Thyroid gland (tissue), 4 donors: ENCODE measurements at regions not wholly inside any gene's neighbourhood (a gene's known extent, or its start where the extent isn't known, plus 50 kb on each side); places are given as distances from the start of the nearest gene placed in this dataset.

Source experiments
- DNase-seq, 2 donors: peaks; one replicate each; pipeline ENCODE4 v3.0.0-alpha.2; 2019
- H3K27ac ChIP-seq, 3 donors: fragments of 200-600 bp; sonication (generic); 1 replicate in 2 of 3; 2 replicates in 1 of 3; pipeline ENCODE4 v1.5.1; 2016 to 2019; ENCODE audit warnings: mild to moderate bottlenecking in 1 of 3, moderate library complexity in 1 of 3
- H3K27me3 ChIP-seq: fragments of 200-600 bp; sonication (generic); one replicate; pipeline ENCODE4 v1.5.1; 2019
- H3K36me3 ChIP-seq, 2 donors: fragments of 200-600 bp; sonication (generic); one replicate each; pipeline ENCODE4 v1.5.1; 2016 to 2019
- H3K4me1 ChIP-seq, 2 donors: fragments of 200-600 bp; sonication (generic); one replicate each; pipeline ENCODE4 v1.5.1; 2017 to 2019
- H3K4me3 ChIP-seq, 3 donors: fragments of 200-600 bp; sonication (generic); replicated peaks in 1 of 3; 1 replicate in 2 of 3; 2 replicates in 1 of 3; pipeline ENCODE4 v1.5.1; 2016; ENCODE audit warnings: mild to moderate bottlenecking in 1 of 3
- H3K9me3 ChIP-seq: fragments of 200-600 bp; sonication (generic); one replicate; pipeline ENCODE4 v1.5.1; 2017
- CTCF ChIP-seq, 6 experiments: fragments of 200-600 bp in 3 of 6; fragments of 450-650 bp in 3 of 6; sonication (generic) in 3 of 6; IDR thresholded peaks; one replicate each; pipeline ENCODE4 v1.5.1; 2016 to 2019; ENCODE audit warnings: antibody characterized with exemption in 6 of 6, mild to moderate bottlenecking in 2 of 6, inconsistent platforms in 1 of 6, moderate library complexity in 1 of 6
- POLR2A ChIP-seq, 2 donors: fragments of 450-650 bp; IDR thresholded peaks; one replicate each; pipeline ENCODE4 v1.6.1; 2017; ENCODE audit warnings: antibody characterized with exemption in 2 of 2, mild to moderate bottlenecking in 2 of 2, moderate library complexity in 1 of 2
- WGBS, 2 donors: methylation state at CpG; one replicate each; pipeline ENCODE4 v1.1.5; 2017; 5-methylcytosine and 5-hydroxymethylcytosine counted together
- intact Hi-C: fragments of 100-400 bp; cut with DNase I; formaldehyde crosslinking; loops from one replicate; pipeline ENCODE4 v1.15.1; 2023

- Histone ChIP-seq H3K36me3 (no peaks in the 10 kb centered on the region), H3K9me3 (peaks cover 5% of the 10 kb centered on the region), H3K27me3 (no peaks in the 10 kb centered on the region), H3K4me3 (no peak overlapping the region), H3K27ac (peak overlapping the region in 1 of 3 donors; percentile 36), H3K4me1 (no peaks in the 10 kb centered on the region)
- intact Hi-C loops, result no loop called here
- TF ChIP-seq CTCF (IDR thresholded peaks at IDR 0.05) (no peak), POLR2A (IDR thresholded peaks at IDR 0.05) (peak in 1 of 2 donors; percentile 11)
- WGBS, 2 donors, result 19 to 21% methylated on average over 5 of the region's 5 CpGs
- DNase-seq, result peak; percentile 85
Measured at GRCh38 chr6:96450082-96450769, 71.4 kb upstream of the UFL1 start.

GRCh38 chr6:96450770-96451130 lies 70.9 kb upstream of the UFL1 start:
- peak overlapping the region in 1 of 3 donors; percentile 36 for H3K27ac ChIP-seq
- TF ChIP-seq CTCF (IDR thresholded peaks at IDR 0.05) (no peak), POLR2A (IDR thresholded peaks at IDR 0.05) (no peak)
- H3K9me3 ChIP-seq, result peaks cover 5% of the 10 kb centered on the region
- H3K27me3 ChIP-seq, result no peaks in the 10 kb centered on the region
- intact Hi-C loops, result no loop called here
- no peaks in the 10 kb centered on the region for H3K36me3 ChIP-seq
- H3K4me3 ChIP-seq, result no peak overlapping the region
- DNase-seq, result no peak
- H3K4me1 ChIP-seq, result no peaks in the 10 kb centered on the region

DNA sequence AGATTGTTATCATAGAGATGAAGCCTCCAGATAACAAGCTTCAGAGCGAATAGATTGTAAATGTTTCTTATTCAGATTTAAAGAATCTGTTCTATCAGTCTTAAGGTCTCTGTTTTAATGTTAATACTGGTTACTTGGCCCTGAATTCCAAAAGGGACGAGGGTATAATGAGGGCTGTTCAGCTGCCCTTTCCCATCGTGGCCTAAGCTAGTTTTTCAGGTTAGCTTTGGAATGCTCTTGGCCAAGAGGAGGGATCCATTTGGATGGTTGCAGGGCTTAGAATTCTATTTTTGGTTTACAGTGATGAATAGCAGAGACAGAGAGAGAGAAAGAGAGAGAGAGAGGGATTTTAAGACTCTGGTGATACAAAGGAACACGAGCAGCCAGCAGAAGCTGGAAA lies 62.8 kb upstream of the UFL1 start:
- Histone ChIP-seq H3K4me1 (no peaks in the 10 kb centered on the region), H3K9me3 (no peaks in the 10 kb centered on the region), H3K36me3 (no peaks in the 10 kb centered on the region), H3K27me3 (no peaks in the 10 kb centered on the region), H3K4me3 (no peak overlapping the region), H3K27ac (no peak overlapping the region)
- intact Hi-C loops, result no loop called here
- DNase-seq, result no peak
- 53 to 66% methylated on average over 4 of the region's 4 CpGs for WGBS, 2 donors
- TF ChIP-seq POLR2A (IDR thresholded peaks at IDR 0.05) (no peak), CTCF (IDR thresholded peaks at IDR 0.05) (no peak)

GRCh38 chr6:96460052-96460700 lies 61.4 kb upstream of the UFL1 start:
- TF ChIP-seq POLR2A (IDR thresholded peaks at IDR 0.05) (no peak), CTCF (IDR thresholded peaks at IDR 0.05) (no peak)
- H3K9me3 ChIP-seq, result no peaks in the 10 kb centered on the region
- no peaks in the 10 kb centered on the region for H3K27me3 ChIP-seq
- 85 to 89% methylated on average over 6 of the region's 6 CpGs for WGBS, 2 donors
- H3K4me3 ChIP-seq, result no peak overlapping the region
- no peak for DNase-seq
- intact Hi-C loops, result no loop called here
- H3K36me3 ChIP-seq, result no peaks in the 10 kb centered on the region
- no peaks in the 10 kb centered on the region for H3K4me1 ChIP-seq
- no peak overlapping the region for H3K27ac ChIP-seq

GRCh38 chr6:96465321-96465903 lies 56.2 kb upstream of the UFL1 start:
- 82 to 85% methylated on average over 3 of the region's 3 CpGs for WGBS, 2 donors
- DNase-seq, result no peak
- Histone ChIP-seq H3K9me3 (no peaks in the 10 kb centered on the region), H3K27me3 (no peaks in the 10 kb centered on the region), H3K4me1 (no peaks in the 10 kb centered on the region), H3K4me3 (no peak overlapping the region), H3K27ac (no peak overlapping the region), H3K36me3 (no peaks in the 10 kb centered on the region)
- TF ChIP-seq CTCF (IDR thresholded peaks at IDR 0.05) (no peak), POLR2A (IDR thresholded peaks at IDR 0.05) (no peak)
- intact Hi-C loops, result no loop called here
